ENCODE measurements at regions not wholly inside any gene's neighbourhood (a gene's known extent, or its start where the extent isn't known, plus 50 kb on each side); places are given as distances from the start of the nearest gene placed in this dataset.

DNA sequence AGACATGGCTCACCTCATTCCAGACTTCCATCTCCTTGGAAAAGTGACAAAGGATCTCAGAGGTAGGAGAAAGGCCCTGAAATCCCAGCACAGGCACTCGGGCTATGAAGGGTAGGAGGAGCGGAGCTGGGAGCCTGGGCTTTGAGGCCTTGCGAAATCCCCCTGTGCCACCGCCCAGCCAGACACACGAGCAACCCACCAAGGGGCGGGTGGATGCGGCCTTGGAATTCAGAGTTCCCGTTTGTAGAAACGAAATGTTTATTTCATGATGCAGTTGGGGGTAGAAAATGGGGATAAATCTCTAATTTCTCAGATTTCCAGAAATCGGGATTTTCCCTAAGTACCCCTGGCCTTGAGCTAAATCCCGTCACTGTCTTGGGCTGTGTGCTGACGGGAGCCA, 177.1 kb upstream of the HDAC4 start:
- peaks cover 3% of the 10 kb centered on the region; the same call in 1 of the 2 replicates for H3K9me2 ChIP-seq (ENCODE audit: insufficient read depth)
- peaks cover 11% of the 10 kb centered on the region; the same call in 1 of the 2 replicates for H3K4me1 ChIP-seq (ENCODE audit: insufficient read depth)
- peaks cover 7% of the 10 kb centered on the region; the same call in 1 of the 3 replicates for H3K9me3 Mint-ChIP-seq
- ATAC-seq: no peak
- H2AFZ ChIP-seq: no peak overlapping the region; the same call in 1 of the 2 replicates
- H3K36me3 Mint-ChIP-seq (ENCODE audit: low read depth): no peaks in the 10 kb centered on the region; the same call in 2 of the 3 replicates
- no peak overlapping the region for H3K27ac ChIP-seq (ENCODE audit: low read depth)
- H3K27ac Mint-ChIP-seq: no peak overlapping the region
- H3K4me1 Mint-ChIP-seq: peaks cover 12% of the 10 kb centered on the region
- H3K36me3 ChIP-seq (ENCODE audit: insufficient read depth): no peaks in the 10 kb centered on the region
- no peak for TF ChIP-seq EZH2phosphoT487 (IDR thresholded peaks at IDR 0.05; ENCODE audit: unreplicated experiment)
- TF ChIP-seq CREB1 (CRISPR knock-in tag; IDR thresholded peaks at IDR 0.05; ENCODE audit: low read depth): no peak
- no peak for TF ChIP-seq ETS1 (IDR thresholded peaks at IDR 0.05)
- no peak for TF ChIP-seq NANOG (IDR thresholded peaks at IDR 0.05; ENCODE audit: borderline replicate concordance)
- TF ChIP-seq ZNF114 (CRISPR knock-in tag; IDR thresholded peaks at IDR 0.05): no peak
- no peak for TF ChIP-seq CTCF (conservative IDR thresholded peaks at IDR 0.05; ENCODE audit: low read depth in 2 of 2)
- no peak for TF ChIP-seq ZNF462 (CRISPR knock-in tag; IDR thresholded peaks at IDR 0.05)
- TF ChIP-seq, protein P1, sequence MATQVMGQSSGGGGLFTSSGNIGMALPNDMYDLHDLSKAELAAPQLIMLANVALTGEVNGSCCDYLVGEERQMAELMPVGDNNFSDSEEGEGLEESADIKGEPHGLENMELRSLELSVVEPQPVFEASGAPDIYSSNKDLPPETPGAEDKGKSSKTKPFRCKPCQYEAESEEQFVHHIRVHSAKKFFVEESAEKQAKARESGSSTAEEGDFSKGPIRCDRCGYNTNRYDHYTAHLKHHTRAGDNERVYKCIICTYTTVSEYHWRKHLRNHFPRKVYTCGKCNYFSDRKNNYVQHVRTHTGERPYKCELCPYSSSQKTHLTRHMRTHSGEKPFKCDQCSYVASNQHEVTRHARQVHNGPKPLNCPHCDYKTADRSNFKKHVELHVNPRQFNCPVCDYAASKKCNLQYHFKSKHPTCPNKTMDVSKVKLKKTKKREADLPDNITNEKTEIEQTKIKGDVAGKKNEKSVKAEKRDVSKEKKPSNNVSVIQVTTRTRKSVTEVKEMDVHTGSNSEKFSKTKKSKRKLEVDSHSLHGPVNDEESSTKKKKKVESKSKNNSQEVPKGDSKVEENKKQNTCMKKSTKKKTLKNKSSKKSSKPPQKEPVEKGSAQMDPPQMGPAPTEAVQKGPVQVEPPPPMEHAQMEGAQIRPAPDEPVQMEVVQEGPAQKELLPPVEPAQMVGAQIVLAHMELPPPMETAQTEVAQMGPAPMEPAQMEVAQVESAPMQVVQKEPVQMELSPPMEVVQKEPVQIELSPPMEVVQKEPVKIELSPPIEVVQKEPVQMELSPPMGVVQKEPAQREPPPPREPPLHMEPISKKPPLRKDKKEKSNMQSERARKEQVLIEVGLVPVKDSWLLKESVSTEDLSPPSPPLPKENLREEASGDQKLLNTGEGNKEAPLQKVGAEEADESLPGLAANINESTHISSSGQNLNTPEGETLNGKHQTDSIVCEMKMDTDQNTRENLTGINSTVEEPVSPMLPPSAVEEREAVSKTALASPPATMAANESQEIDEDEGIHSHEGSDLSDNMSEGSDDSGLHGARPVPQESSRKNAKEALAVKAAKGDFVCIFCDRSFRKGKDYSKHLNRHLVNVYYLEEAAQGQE (IDR thresholded peaks at IDR 0.05; ENCODE audit: unreplicated experiment): no peak
- no peak for TF ChIP-seq ZNF331 (CRISPR knock-in tag; IDR thresholded peaks at IDR 0.05; ENCODE audit: low read depth)
- TF ChIP-seq STAT1 (IDR thresholded peaks at IDR 0.05; ENCODE audit: unreplicated experiment): no peak
- no peak for TF ChIP-seq JUNB (IDR thresholded peaks at IDR 0.05; ENCODE audit: unreplicated experiment)
- no peak for TF ChIP-seq EZH2 (IDR thresholded peaks at IDR 0.05; ENCODE audit: low read depth, unreplicated experiment)
- TF ChIP-seq POLR2AphosphoS5 (IDR thresholded peaks at IDR 0.05; ENCODE audit: low read depth): no peak
- H3K4me2 ChIP-seq: no peak overlapping the region
- H3K4me3 Mint-ChIP-seq: no peak overlapping the region
- H3K79me2 ChIP-seq (replicated peaks; ENCODE audit: insufficient read depth): no peaks in the 10 kb centered on the region
- no peaks in the 10 kb centered on the region for H3K27me3 ChIP-seq (ENCODE audit: insufficient read depth)
- H4K20me1 ChIP-seq (replicated peaks; ENCODE audit: insufficient read depth): no peaks in the 10 kb centered on the region
- DNase-seq (ENCODE audit: low spot score): no peak
- peaks cover 12% of the 10 kb centered on the region for H3K27me3 Mint-ChIP-seq (ENCODE audit: insufficient read depth, low read depth, poor library complexity)
- H3K4me3 ChIP-seq: no peak overlapping the region
- H3F3A ChIP-seq (replicated peaks; ENCODE audit: low read depth): no peaks in the 10 kb centered on the region
